Activated T-cell treated with anti-CD3 and anti-CD28 coated beads, Interleukin-2, amount 50 U/mL, for 1 hour (primary cell): ENCODE measurements at regions not wholly inside any gene's neighbourhood (a gene's known extent, or its start where the extent isn't known, plus 50 kb on each side); places are given as distances from the start of the nearest gene placed in this dataset.
A peak's percentile ranks its signal among the peaks of the same experiment; 100 is the strongest.

ENCODE experiments used
- DNase-seq: peaks from one replicate; pipeline ENCODE4 v3.0.0-alpha.2; 2020

DNA sequence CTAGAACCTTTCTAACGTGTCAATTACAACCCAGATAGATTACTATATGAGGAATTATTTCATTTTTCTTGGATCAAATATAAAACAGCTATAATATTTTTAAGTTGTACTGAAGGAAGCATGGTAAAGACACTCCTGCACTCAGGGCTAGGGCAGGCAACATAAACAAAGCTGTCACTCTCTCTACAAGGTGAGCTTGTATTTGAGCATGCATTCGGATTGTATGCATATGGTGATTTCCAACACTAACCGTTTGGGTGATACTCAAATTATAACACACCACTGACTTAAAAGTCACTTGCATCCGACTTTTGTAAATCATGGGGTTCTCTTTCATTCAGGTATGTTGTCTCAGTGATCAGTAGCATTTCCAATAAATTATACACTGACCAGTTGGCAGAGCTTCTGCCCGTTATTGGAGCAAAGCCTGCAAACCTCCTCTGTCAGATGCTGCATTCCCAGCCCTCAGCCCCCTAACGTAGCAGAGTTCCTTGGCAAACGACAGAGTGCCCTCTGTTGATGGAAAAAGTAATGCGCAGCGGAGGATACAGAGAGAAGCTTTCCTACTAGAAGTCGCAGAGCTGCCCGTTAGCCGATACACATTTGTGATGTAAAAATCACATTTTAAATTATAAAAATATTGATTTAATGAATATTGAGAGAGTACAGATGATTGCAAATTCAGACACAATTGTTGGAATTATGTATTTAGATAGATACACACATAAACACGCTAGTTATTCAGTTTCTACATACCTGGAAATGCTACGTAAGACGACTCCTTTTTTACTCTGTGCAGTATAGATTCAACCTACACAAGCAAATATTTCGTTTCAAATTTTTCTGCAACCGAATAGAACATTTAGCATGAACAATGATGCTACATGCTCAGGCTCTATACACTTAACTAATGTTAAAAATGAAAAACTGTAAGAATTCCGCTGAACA is 173.9 kb upstream of the SP4 start:
- DNase-seq: peak; percentile 22

DNA sequence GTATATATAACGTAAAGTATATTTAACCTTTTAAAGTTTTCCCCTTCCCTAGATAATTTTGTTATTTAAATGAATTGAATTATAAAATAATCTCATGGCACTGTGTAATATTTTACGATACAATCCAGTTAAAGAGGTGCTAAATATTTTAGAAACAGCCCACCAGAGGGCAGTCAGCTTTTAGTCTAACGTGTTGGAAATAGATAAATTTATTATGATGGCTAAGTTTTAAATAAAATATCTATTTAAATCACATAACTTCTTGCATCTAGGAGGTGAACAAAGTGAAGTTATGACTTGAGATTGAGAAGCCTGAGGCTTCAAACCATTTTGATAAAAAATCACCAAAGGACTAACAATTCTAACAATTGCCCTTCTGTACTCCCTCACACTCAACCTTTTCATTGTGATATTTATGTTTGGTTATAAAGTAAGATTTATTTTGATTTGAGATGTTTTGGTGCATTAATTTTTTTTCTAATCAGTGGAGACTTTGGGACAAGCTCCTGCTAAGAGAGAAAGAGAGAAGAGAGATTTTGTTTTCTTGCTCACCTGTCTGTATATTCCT is 171.5 kb upstream of the SP4 start:
- DNase-seq: no peak

DNA sequence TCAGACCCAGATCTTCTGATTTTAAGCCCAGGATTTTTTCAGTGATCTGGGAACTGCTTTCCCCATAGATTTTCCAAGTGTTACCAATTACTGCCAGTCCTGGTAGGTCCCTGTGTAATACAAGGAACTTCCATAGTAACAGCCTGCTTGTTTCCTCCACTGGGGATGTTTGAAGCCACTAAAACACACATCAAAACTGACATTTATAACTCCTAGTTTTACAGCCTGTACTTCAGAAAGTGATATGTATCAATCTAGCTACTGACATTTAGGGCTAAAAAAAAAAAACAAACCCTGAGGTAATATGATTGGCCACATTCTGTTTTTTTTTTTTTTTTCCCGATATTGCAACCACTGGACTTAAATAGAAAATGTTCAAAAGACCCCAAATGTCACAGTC is 166.9 kb upstream of the SP4 start:
- no peak for DNase-seq

DNA sequence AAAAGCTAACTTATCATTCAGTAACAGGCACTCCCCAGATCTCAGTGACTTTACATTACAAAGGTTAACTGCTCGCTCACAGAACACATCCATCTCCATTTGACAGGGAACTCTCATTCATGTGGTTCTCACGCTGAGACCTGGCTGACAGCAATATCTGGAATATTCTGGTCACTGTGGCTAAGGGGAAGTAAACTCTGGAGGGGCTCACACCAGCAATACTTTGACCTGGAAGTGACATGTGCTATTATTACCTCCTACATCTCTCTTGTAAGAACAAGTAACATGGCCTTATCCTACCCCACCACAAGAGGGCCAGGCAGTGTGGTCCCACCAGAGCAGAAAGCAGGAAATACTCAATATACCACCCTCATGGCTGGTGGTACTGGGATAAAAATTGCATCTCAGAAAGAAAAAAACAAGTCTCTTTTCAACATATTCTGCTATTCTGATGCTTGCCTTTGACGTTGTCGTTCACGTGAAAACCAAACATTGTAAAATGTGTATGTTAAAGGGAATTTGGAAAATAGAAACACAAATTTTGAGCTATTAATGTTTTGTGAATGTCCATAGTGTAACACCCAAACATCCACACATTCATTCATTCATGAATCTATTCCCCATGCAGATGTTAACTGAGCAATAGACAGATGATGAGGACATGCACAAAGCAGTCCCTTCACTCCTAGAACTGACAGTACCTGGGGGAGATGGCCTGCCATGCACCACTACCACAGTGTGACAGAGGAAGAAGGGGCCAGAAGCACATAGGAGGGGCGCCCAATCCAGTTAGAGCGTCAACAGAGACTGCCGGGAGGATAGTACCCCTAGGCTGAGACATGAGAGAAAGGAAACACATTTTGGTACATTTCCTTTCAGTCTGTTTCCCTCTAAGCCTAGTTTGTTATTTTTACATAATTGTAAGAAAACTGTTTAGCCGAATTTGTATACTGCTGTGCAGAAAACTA is 166.0 kb upstream of the SP4 start:
- peak; percentile 26 for DNase-seq

DNA sequence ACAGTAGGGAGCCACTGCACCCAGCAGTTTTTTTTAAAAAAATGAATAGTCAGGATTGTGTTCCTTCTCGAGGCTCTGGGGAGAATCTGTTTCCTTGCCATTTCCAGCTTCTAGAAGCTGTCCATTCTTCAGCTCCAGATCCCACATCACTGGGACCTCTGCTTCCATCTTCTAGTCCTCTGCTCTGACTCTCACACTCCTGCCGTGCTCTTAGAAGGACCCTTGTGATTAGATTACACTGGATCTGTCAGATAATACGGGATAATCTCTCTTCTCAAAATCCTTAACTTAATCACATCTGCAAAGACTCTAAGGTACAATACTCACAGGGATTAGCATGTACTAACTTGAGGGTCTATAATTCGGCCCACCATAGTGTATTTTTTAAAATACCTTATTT is 158.9 kb upstream of the SP4 start:
- no peak for DNase-seq

DNA sequence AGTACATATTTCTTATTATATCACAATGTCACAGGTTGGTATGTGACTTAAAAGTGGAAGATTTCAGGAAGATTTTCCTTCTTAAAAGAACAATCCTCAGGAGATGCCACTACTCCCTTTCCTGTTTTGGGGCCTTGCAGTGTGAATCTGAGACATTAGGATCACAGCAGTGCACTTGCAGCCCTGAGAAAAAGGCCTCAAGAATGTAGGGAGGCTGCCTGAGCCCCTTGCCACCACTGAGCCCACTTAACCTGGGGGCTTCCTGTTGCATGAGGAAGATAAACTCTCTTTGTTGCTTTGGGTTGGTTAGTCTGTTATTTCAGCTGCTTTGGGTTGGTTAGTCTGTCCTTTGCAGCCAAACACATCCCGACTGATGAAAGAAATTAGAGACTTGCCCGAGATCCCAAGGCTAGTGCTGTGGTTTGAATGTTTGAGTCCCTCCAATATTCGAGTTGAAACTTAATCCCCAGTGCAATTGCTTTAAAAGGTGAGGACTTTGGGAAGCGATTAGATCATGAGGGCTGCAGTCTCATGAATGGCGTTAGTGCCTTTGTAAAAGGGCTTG is 151.3 kb upstream of the SP4 start:
- DNase-seq: no peak

DNA sequence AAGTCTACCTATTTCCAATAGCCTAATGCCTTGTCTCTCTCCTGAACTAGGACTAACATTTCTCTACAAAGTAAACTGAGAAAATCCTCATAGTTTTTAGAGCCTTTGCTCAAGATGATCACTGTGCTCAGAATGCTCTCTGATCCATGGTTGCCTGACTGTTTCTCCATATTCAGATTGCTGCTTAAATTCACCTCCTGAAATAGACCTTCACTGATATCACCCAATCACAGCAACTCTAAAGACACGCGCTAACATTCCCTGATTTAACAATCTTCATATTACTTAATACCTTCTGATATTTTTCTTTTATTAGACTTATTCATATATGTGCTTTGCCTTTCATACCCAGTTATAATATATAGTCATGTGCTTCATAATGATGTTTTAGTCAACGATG is 148.9 kb upstream of the SP4 start:
- DNase-seq: no peak

DNA sequence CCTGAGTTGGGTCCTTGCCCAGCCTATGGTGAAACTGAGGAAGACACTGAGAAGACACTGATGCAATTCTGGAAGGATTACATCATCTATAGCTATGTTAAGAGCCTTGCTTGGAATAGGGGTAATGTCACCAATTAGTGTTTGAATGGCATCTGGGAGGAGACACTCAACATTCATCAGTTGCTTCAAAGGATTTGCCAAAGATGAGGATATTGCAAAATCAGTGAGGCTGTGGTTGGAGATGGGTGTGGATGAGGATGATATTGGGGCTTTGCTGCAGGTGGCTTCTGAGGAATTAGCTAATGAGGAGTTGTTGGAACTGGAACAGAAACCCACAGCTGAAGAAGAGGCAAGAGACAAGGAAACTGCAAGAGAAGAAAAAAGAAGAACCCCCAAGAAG is 146.7 kb upstream of the SP4 start:
- DNase-seq: no peak

DNA sequence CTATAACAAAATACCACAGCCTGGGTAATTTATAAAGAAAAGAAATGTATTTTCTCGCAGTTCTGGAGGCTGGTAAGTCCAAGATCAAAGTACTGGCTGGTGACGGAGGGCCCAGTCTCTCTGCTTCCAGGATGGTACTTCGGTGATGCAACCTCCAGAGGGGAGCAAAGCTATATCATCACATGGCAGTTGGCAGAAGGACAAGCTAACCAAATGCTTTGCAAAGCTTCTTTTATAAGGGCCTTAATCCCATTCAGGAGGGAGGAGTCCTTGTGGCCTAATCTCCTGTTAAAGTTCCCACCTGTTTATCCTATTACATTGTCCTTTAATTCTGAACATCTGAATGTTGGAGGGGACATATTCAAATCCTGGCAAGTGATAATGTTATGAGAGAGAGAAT is 134.1 kb upstream of the SP4 start:
- no peak for DNase-seq

DNA sequence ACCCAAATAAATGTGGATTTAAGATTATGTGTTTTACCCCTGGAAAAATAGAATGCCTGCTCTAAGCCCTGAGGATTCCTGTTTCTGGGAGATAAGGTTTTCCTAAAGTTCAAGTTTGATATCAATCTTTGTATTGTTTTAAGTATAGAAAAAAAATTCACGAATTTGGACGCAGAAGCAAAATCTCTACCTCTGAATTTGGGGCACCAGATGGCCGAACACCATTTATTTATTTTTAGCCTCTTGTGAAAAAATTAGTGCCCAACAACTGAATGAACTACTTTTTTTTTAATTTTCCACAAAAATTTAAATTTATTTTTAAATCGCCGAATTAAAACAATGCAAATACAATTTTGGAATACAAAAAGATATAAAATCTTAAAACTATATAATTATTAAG is 128.1 kb upstream of the SP4 start:
- DNase-seq: no peak

DNA sequence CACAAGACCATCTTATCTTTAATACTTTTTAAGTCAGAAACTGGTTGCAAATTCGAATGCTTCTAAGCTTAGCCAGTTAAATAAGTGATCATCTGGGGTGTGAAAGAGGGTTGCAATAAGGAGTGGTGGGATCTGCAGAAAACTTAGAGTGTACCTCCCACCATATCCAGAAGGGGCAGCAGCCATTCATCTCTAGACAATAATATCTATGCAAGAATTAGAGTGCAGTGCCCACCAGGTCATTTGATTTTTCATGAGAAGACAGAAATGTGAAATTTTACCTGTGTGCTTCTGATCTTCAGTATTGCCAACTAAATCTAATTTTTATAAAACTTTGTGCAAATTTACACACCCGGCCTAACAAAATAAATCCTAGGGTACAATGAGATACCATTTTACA is 127.2 kb upstream of the SP4 start:
- DNase-seq: no peak

DNA sequence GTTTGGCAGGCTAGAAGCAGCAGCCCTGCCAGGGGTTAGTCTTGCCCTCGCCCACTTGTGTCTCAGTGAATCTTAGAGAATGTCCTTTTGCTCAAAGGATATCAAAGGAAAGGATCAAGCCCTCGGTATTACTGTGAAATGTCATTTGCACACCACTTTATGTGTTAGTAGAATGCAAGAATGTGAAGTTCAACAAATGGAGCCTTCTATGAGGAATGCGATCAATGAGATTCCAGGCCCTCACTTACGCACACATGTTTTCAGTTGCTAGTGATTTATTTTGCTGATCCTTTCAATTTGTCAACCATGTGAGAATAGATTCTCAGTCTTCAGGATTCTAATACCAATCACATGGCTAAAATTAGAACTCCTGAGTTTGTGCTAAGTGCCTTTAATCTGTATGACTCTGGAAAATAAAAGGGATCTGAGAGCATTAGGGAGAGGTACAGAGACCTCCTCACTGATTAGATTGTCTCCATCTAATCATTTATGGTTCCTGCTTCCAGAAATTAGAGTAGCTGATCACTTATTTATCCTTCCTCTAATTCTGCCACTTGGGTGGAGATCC is 123.0 kb upstream of the SP4 start:
- DNase-seq: no peak

DNA sequence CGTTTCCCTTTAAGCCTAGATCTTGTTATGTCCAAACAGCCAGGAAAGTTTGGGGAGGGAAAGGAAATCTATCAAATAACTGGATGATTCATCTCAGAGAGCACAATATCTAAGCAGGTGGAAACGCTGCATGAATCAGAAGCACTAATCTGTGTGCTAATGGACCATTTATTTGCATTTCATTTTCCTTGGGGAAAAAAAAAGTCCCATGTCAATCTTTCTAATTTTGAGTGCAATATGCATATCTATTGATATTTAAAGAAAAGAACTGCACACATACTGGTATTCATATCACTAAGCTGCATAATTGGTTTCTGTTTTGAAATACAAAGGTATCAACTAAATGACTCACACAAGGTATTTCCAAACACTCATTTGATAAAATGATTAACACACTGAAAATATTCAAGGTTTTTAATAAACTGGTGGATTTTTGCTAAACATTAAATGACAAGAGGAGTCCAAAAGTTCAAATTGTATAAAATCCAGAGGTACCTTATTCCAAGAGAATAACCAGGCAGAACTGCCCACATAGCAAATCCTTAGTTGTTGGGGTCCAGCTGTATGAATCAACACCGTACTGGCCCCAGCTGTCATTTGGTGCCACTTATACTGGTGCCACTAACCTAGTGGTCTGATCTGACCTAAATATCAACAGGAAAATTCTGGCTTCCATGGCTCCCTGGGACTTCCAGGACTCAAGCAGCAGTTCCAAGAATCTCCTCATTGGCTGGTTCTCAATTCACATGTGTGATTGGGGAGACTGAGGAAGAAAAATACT is 122.2 kb upstream of the SP4 start:
- no peak for DNase-seq

DNA sequence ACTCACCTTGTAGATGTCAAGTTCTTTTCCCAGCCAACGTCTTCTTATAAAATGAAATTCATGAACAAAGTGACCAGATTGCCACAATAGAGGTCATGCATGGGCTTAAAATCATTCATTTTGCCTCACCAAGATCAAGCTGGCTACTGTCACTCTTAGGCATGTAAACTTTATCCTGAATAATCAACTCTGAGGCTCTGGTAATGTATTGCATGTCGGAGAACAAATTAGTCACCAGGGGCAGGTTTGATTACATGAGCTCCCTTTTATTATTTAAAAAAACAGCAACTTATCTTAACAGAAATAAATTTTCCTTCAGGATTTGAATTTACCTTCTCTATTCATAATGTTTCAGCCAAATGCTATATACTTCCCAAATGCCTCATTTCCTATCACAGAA is 112.9 kb upstream of the SP4 start:
- DNase-seq: no peak

DNA sequence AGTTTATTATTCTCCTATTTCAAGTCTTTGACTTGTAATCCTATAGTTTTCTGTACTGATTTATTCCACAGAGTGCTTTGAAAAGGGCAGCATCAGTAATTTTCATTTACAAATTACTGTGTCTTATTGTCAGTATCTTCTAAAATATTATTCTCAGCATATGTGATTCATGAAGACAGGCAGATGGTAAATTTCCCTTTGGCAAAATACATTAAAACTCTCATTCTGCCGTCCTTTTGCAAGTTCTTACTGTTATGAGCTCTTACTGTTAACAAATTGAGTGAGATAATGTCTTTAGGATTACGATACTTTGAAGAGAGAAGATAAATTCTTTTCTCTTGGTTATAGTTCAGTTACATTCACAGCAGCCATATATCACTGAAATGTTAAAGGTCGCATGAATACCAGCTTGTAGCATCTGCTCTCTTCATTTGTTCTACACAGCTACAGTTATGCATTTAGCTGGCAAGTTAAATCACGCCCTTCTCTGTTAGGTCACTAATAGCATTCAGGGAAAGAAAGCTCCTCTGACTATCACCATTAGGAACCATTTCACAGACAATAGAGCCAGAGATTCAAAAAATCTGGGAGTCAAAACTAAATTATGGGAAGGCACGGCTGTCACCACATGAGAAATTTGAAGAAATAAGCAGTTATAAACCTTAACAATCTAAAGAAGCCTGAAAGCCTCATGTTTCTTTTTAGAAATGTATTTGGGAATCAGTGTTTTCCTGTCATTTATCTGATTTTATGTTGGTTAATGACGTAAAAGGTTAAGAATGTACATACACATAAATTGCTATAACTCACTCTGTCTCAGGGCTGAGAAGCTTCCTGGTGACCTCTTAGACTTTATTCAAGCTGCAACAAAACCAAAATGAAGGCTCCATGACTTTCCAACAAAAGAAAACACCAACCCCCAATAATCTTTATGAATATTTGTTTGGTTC is 109.6 kb upstream of the SP4 start:
- DNase-seq: no peak

DNA sequence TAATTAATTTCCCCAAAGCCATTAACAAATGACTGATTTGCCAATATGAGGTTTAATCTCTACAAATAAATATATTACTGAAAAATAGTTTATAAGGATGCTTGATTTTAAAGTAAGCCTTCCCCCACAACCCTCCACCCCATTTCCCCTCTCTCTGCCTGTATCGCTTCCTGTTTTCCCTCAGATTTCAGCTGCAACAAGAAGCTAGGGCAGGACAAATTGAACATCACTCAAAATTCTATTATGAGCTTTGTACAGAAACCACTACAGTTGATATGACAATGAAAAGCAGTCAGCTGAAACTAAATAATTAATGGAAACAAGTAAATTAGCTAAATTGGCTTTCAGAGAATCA is 109.0 kb upstream of the SP4 start:
- no peak for DNase-seq

DNA sequence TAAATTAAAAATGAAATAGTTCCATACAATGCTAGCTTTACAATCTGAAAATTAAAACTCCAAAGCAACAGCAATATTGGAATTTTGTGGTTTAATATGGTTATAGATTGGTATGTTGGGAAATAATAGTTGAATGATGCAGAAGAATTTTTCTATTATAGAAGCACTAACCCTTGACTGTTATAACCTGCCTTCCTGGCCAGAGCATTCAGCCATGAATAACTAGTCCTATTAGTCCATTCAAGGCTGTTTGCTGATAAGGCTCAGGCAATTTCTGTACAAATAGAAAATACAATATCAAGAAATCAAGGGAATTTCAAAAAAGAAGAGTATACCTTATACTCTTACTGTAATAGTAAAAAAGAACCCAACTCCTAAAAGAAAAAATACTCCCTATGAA is 101.6 kb upstream of the SP4 start:
- no peak for DNase-seq

DNA sequence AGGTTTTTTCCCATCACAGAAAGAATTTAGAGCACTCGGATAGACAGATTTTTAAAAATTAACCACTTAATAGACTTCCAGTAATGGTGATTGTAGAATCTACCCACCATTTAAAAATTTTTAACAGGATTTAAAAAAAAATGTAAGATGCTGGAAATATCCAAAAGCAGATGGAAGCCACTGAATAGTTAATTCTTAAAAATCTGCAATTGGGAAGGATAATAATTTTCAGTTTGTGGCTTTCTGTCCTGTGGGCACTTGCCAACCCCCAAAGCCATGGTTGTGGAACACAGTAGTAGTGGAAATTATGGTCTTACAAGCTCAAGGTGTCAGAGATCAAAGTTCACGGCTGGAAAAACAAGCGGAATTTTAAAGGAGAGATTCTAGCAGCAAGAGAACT is 101.0 kb upstream of the SP4 start:
- no peak for DNase-seq

DNA sequence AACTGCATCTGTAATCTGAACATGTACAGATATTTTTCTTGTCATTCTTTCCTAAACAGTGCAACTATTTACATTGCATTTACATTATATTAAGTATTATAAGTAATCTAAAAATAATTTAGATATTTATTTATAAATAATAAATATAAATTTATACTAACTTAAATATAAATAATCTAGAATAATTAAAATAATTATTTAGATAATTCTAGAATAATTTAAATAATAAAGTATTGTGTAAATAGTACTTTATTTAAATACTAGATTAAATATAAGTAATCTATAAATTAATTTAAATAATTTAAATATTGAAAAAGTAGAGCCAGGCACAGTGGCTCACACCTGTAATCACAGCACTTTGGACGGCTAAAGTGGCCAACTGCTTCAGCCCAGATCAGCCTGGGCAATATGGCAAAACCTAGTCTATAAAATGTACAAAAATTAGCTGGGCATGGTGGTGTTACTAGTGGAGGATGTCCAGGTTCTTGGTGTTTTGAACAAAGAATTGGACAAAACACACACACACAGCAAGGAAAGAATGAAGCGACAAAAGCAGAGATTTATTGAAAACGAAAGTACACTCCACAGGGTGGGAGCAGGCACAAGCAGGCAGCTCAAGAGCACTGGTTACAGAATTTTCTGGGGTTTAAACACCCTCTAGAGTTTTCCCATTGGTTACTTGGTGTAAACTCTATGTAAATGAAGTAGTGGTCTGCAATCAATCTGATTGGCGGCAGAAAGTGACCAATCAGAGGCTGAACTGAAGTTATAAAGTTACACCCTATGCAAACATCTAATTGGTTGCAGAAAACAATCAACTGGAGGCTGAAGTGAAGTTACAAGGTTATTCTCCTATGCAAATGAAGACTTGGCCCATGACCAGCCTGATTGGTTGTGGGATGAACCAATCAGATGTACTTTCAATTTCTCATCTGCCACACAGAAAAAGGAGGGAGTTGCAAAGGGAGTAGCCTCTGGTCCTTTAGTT is 100.2 kb upstream of the SP4 start:
- DNase-seq: no peak
